ENCODE measurements at regions not wholly inside any gene's neighbourhood (a gene's known extent, or its start where the extent isn't known, plus 50 kb on each side); places are given as distances from the start of the nearest gene placed in this dataset.

- TF ChIP-seq POLR2A (IDR thresholded peaks at IDR 0.05) = no peak
- no peak for TF ChIP-seq CTCF (IDR thresholded peaks at IDR 0.05)
- no peak for TF ChIP-seq POLR2AphosphoS5 (IDR thresholded peaks at IDR 0.05)
- no peak for TF ChIP-seq EP300 (IDR thresholded peaks at IDR 0.05)
Measured at GRCh38 chr4:36601864-36602495, 320.6 kb downstream of the DTHD1 start.
